Adrenal gland (tissue), 5 donors: ENCODE measurements at regions not wholly inside any gene's neighbourhood (a gene's known extent, or its start where the extent isn't known, plus 50 kb on each side); places are given as distances from the start of the nearest gene placed in this dataset.

Source experiments
- CTCF ChIP-seq, 6 experiments: fragments of 450-650 bp in 4 of 6; fragments of 200-600 bp in 2 of 6; sonication (generic) in 1 of 6; IDR thresholded peaks; 1 replicate in 5 of 6; 2 replicates in 1 of 6; pipeline versions ENCODE4 v1.5.1 to v1.8.0; 2016 to 2021; ENCODE audit warnings: antibody characterized with exemption in 6 of 6, mild to moderate bottlenecking in 2 of 6, moderate library complexity in 1 of 6
- POLR2A ChIP-seq, 2 donors: fragments of 450-650 bp; IDR thresholded peaks; one replicate each; pipeline ENCODE4 v1.6.1; 2017; ENCODE audit warnings: antibody characterized with exemption in 2 of 2, mild to moderate bottlenecking in 2 of 2, moderate library complexity in 1 of 2
- donor health status: DM: no; HTN: no; CAD: no.

DNA sequence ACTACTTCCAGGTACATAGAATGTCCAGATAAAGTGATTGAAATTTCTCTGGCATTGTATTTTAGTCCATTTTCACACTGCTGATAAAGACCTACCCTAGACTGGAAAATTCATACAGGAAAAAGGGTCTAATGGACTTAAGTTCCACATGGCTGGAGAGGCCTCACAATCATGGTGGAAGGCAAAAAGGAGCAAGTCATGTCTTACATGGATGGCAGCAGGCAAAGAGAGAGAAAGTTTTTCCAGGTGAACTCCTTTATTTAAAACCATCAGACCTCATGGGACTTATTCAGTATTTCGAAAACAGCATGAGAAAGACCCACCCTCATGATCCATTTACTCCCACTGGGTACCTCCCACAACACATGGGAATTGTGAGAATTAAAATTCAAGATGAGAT is 1359.7 kb upstream of the RAG2 start:
- TF ChIP-seq CTCF (IDR thresholded peaks at IDR 0.05) (no peak), POLR2A (IDR thresholded peaks at IDR 0.05) (no peak)
